Vagina (tissue), 2 donors: ENCODE measurements at regions not wholly inside any gene's neighbourhood (a gene's known extent, or its start where the extent isn't known, plus 50 kb on each side); places are given as distances from the start of the nearest gene placed in this dataset.

ENCODE experiments used
- CTCF ChIP-seq, 3 experiments: fragments of 450-650 bp in 2 of 3; fragments of 200-600 bp in 1 of 3; sonication (generic) in 1 of 3; IDR thresholded peaks; one replicate each; pipeline ENCODE4 v1.5.1; 2017 to 2019; ENCODE audit warnings: antibody characterized with exemption in 3 of 3, mild to moderate bottlenecking in 2 of 3, moderate library complexity in 2 of 3
- POLR2A ChIP-seq, 2 donors: fragments of 450-650 bp; IDR thresholded peaks; one replicate each; pipeline ENCODE4 v1.6.1; 2017; ENCODE audit warnings: antibody characterized with exemption in 2 of 2, mild to moderate bottlenecking in 2 of 2, moderate library complexity in 2 of 2

GRCh38 chr18:38646296-38646695 is 1080.7 kb upstream of the CELF4 start:
- no peak for TF ChIP-seq CTCF (IDR thresholded peaks at IDR 0.05)
- TF ChIP-seq POLR2A (IDR thresholded peaks at IDR 0.05): no peak
